H1 (cell line): ENCODE measurements at regions not wholly inside any gene's neighbourhood (a gene's known extent, or its start where the extent isn't known, plus 50 kb on each side); places are given as distances from the start of the nearest gene placed in this dataset.
A peak's percentile ranks its signal among the peaks of the same experiment; 100 is the strongest.

Experiments
- ATF3 ChIP-seq: IDR thresholded peaks from 2 replicates; pipeline ENCODE4 v1.6.1; 2011; ENCODE audit warnings: low read depth, mild to moderate bottlenecking, low read length; ENCODE audit not compliant: insufficient read depth
- FOSL1 ChIP-seq: IDR thresholded peaks from 2 replicates; pipeline ENCODE4 v1.6.1; 2011; ENCODE audit warnings: mild to moderate bottlenecking, low read depth, low read length, moderate library complexity; ENCODE audit not compliant: insufficient read depth
- RAD21 ChIP-seq, 2 experiments: IDR thresholded peaks in 1 of 2; conservative IDR thresholded peaks in 1 of 2; 2 replicates each; pipeline ENCODE4 v1.6.1; 2011; ENCODE audit warnings: low read depth in 2 of 2, low read length in 2 of 2, improper control_type of control experiment in 1 of 2, inconsistent platforms in 1 of 2, mild to moderate bottlenecking in 1 of 2, moderate library complexity in 1 of 2

DNA sequence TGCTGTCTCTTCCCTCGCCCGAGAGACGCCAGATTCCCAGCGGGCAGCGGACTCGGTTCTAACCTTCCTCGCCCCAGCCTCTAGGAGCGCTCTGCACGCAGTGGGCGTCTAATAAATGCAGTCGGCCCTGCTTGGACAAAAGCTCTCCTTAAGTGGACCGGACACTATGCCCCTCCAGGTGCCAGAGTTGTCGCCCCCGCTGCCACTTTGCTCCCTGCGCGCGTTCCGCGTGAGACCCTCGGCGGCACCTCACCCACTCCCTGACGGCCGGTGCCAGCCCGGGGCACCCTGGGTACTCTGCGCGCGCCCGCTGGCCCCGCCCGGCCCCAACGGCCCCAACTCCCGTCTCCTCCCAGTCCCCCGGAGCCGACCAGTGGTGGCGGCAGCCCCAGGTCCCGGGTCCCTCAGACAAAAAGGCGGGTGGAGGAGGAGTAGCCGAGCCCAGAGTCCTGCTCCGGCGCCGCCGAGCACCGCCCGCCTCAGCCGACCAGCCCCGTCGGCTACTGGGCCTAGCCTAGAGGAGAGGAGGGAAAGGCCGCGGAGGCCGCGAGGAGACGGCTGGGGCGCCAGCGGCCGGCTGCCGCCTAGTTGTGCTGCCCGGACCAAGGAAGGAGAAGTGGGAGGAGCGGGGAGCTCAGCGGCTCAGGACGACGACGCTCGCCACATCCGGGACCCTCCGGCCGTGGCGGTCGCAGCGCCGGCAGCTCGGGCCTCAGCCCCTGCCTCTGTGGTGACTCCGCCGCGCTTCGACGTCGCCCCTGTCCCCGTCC lies 123.0 kb downstream of the GOSR1 start (continued):
- TF ChIP-seq RAD21 (IDR thresholded peaks at IDR 0.05 in 1 of 2, conservative IDR thresholded peaks at IDR 0.05 in 1 of 2; ENCODE audit: low read depth in 2 of 2, low read length in 2 of 2) (peak in 1 of 2 experiments; percentile 0; a peak in 1 of 4 replicates), ATF3 (no peak), FOSL1 (no peak)
- TF ChIP-seq, all 59 proteins: peak for 15
